T-helper 1 cell treated with Interleukin-12 subunit alpha and Interleukin-12 subunit beta and Interleukin-4 antibody, amounts not matched to agents 30 μg/mL and 1 μg/mL, for 36 hours (primary cell): ENCODE measurements at regions not wholly inside any gene's neighbourhood (a gene's known extent, or its start where the extent isn't known, plus 50 kb on each side); places are given as distances from the start of the nearest gene placed in this dataset.

Source experiments
- H3K27ac Mint-ChIP-seq: one replicate; pipeline ENCODE4 v1.8.0; 2021; ENCODE audit warnings: mild to moderate bottlenecking, mixed read lengths
- H3K27me3 Mint-ChIP-seq: one replicate; pipeline ENCODE4 v1.8.0; 2021; ENCODE audit warnings: low read depth, mixed read lengths
- H3K36me3 Mint-ChIP-seq: one replicate; pipeline ENCODE4 v1.8.0; 2021; ENCODE audit warnings: low read depth, mixed read lengths
- H3K4me1 Mint-ChIP-seq: one replicate; pipeline ENCODE4 v1.8.0; 2021; ENCODE audit warnings: low read depth, mixed read lengths
- H3K4me3 Mint-ChIP-seq: one replicate; pipeline ENCODE4 v1.8.0; 2021; ENCODE audit warnings: mild to moderate bottlenecking, moderate library complexity, mixed read lengths
- H3K9me3 Mint-ChIP-seq: one replicate; pipeline ENCODE4 v1.8.0; 2021; ENCODE audit warnings: mixed read lengths

DNA sequence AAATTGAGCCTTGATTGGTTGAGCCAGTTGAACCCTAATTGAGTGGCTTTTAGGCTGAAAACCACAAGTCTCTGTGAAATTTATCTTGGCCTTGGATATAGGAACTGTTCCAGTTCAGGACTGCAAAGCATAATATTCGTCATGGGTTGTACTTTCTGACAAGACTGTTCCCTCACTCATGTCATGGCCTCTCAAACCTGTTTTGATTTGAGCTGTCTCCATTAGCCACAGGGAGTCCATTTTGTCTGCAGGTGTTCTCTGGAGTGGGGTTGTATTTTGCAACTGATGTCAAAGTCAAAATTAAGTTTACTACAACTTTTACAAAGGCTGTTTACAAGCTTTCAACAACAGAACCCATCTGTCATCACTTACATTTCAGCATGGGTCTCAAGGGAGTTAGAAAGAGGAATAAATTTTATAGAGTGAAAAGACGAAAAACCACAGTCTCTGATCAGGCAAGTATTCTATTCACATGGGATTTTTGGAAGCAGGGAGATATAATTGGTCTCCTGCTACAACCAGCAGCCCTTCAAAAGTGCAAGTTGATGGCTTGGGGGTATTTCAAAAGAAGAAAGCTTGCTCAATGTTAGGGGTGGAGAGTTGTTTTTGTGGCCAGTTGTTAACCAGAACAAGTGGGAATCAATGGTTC is 1716.3 kb downstream of the C4orf33 start:
- H3K27ac Mint-ChIP-seq: no peak overlapping the region
- H3K4me3 Mint-ChIP-seq: no peak overlapping the region
- H3K9me3 Mint-ChIP-seq: no peaks in the 10 kb centered on the region
- no peaks in the 10 kb centered on the region for H3K4me1 Mint-ChIP-seq
- H3K36me3 Mint-ChIP-seq: no peaks in the 10 kb centered on the region
- no peaks in the 10 kb centered on the region for H3K27me3 Mint-ChIP-seq

DNA sequence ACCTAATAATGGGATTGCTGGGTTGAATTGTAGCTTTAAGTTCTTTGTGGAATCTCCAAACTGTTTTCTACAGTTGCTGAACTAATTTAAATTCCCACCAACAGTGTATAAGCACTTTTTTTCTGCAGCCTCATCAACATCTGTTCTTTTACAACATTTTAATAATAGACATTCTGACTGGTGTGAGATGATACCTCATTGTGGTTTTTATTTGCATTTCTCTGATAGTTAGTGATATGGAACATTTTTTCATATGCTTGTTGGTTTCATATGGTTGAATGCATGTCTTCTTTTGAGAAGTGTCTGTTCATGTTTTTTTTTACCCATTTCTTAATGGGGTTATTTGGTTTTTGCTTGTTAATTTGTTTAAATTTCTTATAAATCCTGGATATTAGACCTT is 1718.9 kb downstream of the C4orf33 start:
- Mint-ChIP-seq H3K4me1 (no peaks in the 10 kb centered on the region), H3K9me3 (no peaks in the 10 kb centered on the region), H3K27me3 (no peaks in the 10 kb centered on the region), H3K27ac (no peak overlapping the region), H3K4me3 (no peak overlapping the region), H3K36me3 (no peaks in the 10 kb centered on the region)

DNA sequence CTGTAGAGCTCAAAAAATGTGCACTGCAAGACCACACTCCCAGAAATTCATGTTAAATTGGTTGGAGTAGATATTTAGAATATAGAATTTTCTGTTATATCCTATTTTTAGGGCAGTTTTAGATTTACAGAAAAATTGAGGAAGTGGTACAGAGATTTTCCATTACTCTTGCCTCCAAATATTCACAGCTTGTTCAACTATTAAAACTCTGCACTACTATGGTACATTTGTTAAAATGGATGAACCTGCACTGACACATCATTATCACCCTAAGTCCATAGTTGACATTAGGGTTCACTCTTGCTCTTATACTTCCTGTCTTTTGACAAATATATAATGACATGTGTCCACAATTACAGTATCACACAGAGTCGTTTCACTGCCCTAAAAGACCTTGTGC is 1724.5 kb downstream of the C4orf33 start:
- H3K36me3 Mint-ChIP-seq: no peaks in the 10 kb centered on the region
- no peak overlapping the region for H3K27ac Mint-ChIP-seq
- H3K27me3 Mint-ChIP-seq: no peaks in the 10 kb centered on the region
- H3K9me3 Mint-ChIP-seq: no peaks in the 10 kb centered on the region
- H3K4me1 Mint-ChIP-seq: no peaks in the 10 kb centered on the region
- H3K4me3 Mint-ChIP-seq: no peak overlapping the region

DNA sequence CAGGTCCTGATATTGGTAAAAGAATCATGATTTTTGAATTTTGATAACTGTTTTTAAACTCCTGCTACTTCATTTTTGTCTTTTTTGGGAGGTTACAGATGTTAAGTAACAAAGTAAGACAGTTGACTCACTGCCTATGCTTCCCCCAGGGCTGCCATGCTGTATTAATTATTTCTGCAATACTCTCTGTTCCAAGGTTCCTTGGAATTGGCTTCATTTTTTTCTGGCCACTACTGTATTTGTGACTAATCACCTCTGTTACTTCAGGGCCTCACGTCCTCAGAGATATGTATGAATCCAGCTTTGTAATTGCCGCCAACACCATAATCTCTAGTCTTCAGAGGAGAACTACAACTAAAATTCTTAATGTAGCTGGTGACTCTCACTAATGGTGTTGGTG is 1729.3 kb downstream of the C4orf33 start:
- no peaks in the 10 kb centered on the region for H3K27me3 Mint-ChIP-seq
- no peaks in the 10 kb centered on the region for H3K36me3 Mint-ChIP-seq
- no peaks in the 10 kb centered on the region for H3K9me3 Mint-ChIP-seq
- H3K4me1 Mint-ChIP-seq: no peaks in the 10 kb centered on the region
- H3K4me3 Mint-ChIP-seq: no peak overlapping the region
- no peak overlapping the region for H3K27ac Mint-ChIP-seq

DNA sequence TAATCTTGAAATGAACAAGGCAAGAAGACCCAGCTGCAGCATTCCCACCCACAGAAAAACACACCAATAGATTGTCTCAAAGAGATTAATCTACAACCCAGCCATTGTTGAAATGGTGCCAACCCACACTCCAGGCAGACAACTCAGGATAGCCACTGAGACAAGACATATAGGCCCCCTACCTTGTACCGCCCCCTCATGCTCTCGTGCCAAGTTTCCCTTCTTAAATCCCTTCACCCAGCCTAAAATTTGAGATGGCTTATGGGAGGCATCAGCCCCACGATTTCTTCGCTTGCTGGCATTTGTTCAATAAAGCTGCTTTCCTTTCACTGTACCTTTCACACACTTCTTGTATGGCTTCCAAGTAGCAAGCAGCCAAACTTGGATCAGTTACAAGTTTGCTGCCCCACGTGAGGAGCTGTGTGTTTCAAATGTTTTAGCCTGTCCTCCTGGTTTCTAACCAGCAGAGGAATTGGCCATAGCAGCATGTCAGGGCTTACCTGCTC is 1754.1 kb downstream of the C4orf33 start:
- no peaks in the 10 kb centered on the region for H3K4me1 Mint-ChIP-seq
- H3K27ac Mint-ChIP-seq: no peak overlapping the region
- H3K36me3 Mint-ChIP-seq: no peaks in the 10 kb centered on the region
- no peaks in the 10 kb centered on the region for H3K27me3 Mint-ChIP-seq
- H3K4me3 Mint-ChIP-seq: no peak overlapping the region
- H3K9me3 Mint-ChIP-seq: peaks cover 15% of the 10 kb centered on the region

DNA sequence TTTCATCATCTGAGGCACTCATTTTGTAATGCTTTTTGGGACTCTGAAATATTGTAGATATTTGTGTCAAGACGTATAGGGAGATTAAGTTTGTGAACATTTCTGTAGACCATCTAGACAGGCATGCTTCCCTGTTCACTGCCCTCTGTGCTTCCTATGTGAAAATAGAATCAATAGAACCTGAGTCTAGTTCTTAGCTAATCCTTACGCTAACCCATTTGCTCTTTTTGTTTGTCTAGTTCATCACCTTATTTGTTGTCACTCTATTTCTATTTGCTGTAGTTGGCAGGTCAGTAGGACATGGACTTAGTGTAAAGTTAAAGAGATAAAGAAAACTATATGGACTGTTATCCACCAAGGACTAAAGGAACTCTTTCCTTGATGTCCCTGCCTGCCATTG is 1755.2 kb downstream of the C4orf33 start:
- Mint-ChIP-seq H3K27me3 (no peaks in the 10 kb centered on the region), H3K4me3 (no peak overlapping the region), H3K4me1 (no peaks in the 10 kb centered on the region), H3K9me3 (peaks cover 15% of the 10 kb centered on the region), H3K27ac (no peak overlapping the region), H3K36me3 (no peaks in the 10 kb centered on the region)

DNA sequence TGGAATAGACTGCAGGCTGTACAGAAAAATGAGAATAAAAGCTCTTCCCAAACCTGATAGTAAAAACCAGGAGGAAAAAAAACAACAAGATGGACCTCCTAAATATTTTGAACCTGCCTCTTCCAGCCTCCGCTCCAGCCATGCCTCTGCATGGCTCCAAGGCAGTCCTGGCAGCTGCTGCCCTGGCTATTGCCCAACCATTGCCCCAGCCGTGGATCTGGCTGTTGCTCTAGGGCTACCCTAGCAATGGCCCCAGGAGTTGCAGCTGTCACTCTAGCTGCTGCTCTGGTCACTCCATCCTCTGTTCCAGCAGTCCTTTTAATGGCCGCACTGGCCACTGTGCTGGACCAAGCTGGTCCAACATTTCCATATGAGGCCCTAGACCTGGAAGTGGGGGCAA is 1756.0 kb downstream of the C4orf33 start:
- Mint-ChIP-seq H3K4me3 (no peak overlapping the region), H3K27ac (no peak overlapping the region), H3K36me3 (no peaks in the 10 kb centered on the region), H3K9me3 (peaks cover 15% of the 10 kb centered on the region), H3K27me3 (no peaks in the 10 kb centered on the region), H3K4me1 (no peaks in the 10 kb centered on the region)

DNA sequence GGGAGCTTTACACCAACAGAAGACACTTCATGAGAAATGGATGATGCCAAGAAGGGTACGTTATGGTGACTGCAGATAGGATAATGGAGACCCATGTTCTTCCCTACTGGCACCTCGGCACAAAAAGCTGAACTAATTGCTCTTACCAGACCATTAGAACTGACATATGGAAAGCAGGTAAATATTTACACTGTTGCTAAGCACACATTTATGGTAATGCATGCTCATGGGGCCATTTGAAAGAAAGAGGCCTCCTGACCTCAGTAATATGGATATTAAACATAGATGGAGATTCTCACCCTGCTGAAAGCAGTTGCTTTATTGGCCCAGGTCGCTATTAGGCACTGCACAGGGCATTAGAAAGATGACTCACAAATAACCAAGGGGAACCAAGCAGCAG is 1759.6 kb downstream of the C4orf33 start:
- peaks cover 8% of the 10 kb centered on the region for H3K9me3 Mint-ChIP-seq
- H3K4me1 Mint-ChIP-seq: no peaks in the 10 kb centered on the region
- H3K4me3 Mint-ChIP-seq: no peak overlapping the region
- no peak overlapping the region for H3K27ac Mint-ChIP-seq
- H3K27me3 Mint-ChIP-seq: no peaks in the 10 kb centered on the region
- no peaks in the 10 kb centered on the region for H3K36me3 Mint-ChIP-seq

DNA sequence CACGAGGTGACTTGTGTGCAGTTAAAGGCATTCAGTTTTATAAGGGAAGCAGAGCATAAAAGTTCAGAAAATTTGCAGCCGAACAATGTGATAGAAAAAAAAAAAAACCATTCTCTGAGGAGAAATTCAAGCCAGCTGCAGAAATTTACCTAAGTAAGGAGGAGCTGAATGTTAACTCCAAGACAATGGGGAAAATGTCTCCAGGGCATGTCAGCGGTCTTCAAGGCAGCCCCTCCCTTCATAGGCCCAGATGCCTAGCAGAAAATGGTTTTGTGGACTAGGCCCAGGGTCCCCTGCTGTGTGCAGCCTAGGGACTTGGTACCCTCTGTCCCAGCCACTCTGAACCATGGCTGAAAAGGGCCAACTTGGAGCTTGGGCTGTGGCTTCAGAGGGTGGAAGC is 1764.0 kb downstream of the C4orf33 start:
- Mint-ChIP-seq H3K9me3 (no peaks in the 10 kb centered on the region), H3K27ac (no peak overlapping the region), H3K27me3 (no peaks in the 10 kb centered on the region), H3K4me3 (no peak overlapping the region), H3K4me1 (no peaks in the 10 kb centered on the region), H3K36me3 (no peaks in the 10 kb centered on the region)

DNA sequence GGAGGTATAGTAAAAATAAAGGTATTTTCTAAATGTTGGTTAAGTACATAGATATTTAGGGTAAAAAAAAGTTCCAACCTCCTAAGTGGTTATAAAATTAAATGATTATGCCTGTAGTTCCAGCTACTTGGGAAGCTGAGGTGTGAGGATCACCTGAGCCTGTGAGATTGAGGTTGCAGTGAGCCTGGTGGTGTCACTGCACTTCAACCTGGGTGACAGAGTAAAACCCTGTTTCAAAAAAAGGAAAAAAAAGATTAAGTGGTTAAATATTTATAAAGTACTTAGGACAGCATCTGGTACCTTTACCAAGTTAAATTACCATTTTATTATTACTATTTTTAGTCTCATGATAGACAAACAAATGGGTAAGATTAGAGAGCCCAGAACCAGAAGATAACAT is 1801.0 kb downstream of the C4orf33 start:
- Mint-ChIP-seq H3K9me3 (peaks cover 3% of the 10 kb centered on the region), H3K4me3 (no peak overlapping the region), H3K27me3 (no peaks in the 10 kb centered on the region)

DNA sequence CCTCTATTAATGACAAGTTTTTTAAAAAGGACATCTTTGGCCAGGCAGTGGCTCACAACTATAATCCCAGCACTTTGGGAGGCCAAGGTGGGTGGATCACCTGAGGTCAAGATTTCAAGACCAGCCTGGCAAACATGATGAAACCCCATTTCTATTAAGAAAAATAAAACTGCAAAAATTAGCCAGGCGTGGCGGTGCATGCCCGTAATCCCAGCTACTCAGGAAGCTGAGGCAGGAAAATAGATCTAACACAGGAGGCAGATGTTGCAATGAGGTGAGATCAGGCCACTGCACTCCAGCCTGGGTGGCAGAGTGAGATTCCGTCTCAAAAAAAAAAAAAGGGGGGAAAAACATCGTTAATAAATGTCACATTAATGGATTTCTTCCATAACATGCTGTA is 1805.4 kb downstream of the C4orf33 start:
- Mint-ChIP-seq H3K4me3 (no peak overlapping the region), H3K27ac (no peak overlapping the region), H3K4me1 (no peaks in the 10 kb centered on the region), H3K9me3 (no peaks in the 10 kb centered on the region), H3K36me3 (no peaks in the 10 kb centered on the region), H3K27me3 (no peaks in the 10 kb centered on the region)

More for the DNA sequence above, 1801.0 kb downstream of the C4orf33 start:
- H3K36me3 Mint-ChIP-seq: no peaks in the 10 kb centered on the region
- no peak overlapping the region for H3K27ac Mint-ChIP-seq
- no peaks in the 10 kb centered on the region for H3K4me1 Mint-ChIP-seq

DNA sequence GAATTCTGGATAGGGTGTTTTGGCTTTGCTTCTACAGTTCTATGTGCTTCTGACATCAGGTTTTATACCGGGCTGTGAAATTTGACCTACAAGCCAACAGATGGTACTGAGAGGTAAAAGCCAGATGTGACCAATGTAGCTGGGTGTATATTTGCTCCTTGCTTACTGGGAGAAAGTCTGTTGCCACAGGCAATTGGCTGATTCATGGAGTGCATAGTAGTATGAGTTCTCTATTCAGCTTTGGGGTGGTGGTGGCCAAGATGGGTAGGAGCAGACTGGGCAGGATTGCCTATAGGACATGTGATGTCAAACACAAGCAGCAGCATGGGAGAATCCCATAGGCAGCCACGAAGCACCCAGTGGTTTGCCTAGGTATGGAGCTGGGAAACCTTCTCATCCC is 1827.0 kb downstream of the C4orf33 start:
- Mint-ChIP-seq H3K27ac (no peak overlapping the region), H3K4me1 (no peaks in the 10 kb centered on the region), H3K9me3 (peaks cover 12% of the 10 kb centered on the region), H3K36me3 (no peaks in the 10 kb centered on the region), H3K4me3 (no peak overlapping the region), H3K27me3 (no peaks in the 10 kb centered on the region)

DNA sequence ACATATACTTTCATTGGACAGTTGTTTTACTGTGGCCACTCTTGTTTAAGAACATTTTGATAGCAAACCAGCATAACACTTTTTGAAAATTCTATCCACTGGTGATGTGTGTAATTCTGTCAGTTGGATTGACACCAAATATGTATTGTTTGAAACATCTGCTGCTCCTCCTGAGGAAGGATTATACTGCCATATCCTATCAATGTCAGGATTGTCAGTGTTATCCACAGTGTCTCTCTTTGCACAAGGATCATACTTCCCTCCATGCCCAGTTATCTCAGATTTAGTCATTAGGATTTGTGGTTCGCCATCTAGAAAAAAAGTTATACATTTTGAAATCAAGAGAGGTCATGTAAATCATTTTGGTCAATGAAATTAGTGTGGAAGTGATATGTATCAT is 1859.6 kb downstream of the C4orf33 start:
- Mint-ChIP-seq H3K27me3 (no peaks in the 10 kb centered on the region), H3K4me3 (no peak overlapping the region), H3K27ac (no peak overlapping the region), H3K9me3 (peaks cover 8% of the 10 kb centered on the region), H3K4me1 (no peaks in the 10 kb centered on the region), H3K36me3 (no peaks in the 10 kb centered on the region)

DNA sequence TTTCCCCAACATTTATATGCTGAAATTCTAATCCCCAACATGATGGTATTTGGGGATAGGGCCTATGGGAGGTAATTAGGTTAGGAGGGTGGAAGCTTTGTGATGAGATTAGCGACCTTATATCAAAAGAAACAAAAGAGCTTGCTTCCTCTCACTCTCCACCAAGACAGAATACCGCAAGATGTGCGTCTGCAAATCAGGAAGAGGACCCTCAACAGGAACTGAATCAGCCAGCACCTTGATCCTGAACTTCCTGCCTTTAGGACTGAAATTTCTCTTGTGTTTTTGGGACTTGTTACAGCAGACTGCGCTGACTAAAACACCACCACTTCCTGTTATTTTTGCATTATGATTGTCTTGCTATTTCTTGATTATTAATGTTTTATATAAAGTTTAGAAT is 1889.4 kb downstream of the C4orf33 start:
- no peak overlapping the region for H3K27ac Mint-ChIP-seq
- H3K36me3 Mint-ChIP-seq: no peaks in the 10 kb centered on the region
- H3K4me1 Mint-ChIP-seq: no peaks in the 10 kb centered on the region
- no peaks in the 10 kb centered on the region for H3K27me3 Mint-ChIP-seq
- H3K9me3 Mint-ChIP-seq: no peaks in the 10 kb centered on the region
- no peak overlapping the region for H3K4me3 Mint-ChIP-seq

DNA sequence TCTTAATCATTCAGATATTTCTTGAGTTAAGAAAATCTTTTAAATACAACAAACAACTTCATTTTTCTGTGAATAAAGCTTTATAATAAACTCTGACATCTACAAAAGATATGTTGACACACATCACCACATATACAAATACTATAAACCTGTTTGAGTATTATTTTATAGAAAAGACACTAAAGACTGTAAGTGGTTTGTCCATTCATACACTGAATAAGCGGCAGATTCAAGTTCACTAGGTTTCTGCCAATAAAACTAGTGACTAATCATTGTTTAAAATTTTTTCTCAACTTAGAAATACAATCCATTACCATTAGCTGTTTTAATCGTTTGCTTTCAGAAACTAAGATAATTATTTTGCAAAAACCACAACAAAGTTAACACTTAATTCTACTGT is 1900.0 kb downstream of the C4orf33 start:
- Mint-ChIP-seq H3K4me3 (no peak overlapping the region), H3K27me3 (no peaks in the 10 kb centered on the region)

DNA sequence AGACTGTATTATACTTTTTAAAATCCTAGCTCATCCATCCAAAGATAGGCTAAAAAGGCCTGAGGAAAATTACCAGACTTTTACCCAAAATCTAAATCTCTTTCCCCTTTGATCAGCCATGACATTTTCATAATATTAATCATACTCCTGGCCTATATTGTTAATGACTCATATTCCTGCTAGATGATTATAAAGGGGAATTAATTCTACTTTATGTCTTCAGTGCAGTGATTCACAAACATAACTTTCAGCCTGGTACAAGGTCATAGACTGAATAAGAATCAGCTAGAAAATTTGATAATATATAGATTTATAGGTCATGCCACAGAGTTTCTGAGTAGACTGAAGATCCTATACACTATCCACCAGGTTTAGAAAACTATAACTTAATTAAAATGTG is 1905.4 kb downstream of the C4orf33 start:
- Mint-ChIP-seq H3K27me3 (no peaks in the 10 kb centered on the region), H3K36me3 (no peaks in the 10 kb centered on the region), H3K4me3 (no peak overlapping the region), H3K27ac (no peak overlapping the region), H3K9me3 (no peaks in the 10 kb centered on the region), H3K4me1 (no peaks in the 10 kb centered on the region)

More for the DNA sequence above, 1900.0 kb downstream of the C4orf33 start:
- H3K27ac Mint-ChIP-seq: no peak overlapping the region
- no peaks in the 10 kb centered on the region for H3K4me1 Mint-ChIP-seq
- H3K36me3 Mint-ChIP-seq: no peaks in the 10 kb centered on the region
- H3K9me3 Mint-ChIP-seq: no peaks in the 10 kb centered on the region
